GM12892 (cell line): ENCODE measurements at regions not wholly inside any gene's neighbourhood (a gene's known extent, or its start where the extent isn't known, plus 50 kb on each side); places are given as distances from the start of the nearest gene placed in this dataset.

Experiments
- POLR2A ChIP-seq: IDR thresholded peaks from 2 replicates; pipeline ENCODE4 v1.6.1; 2011; ENCODE audit warnings: low read depth, low read length, control low read depth
- POLR2AphosphoS5 ChIP-seq: IDR thresholded peaks from 2 replicates; pipeline ENCODE4 v1.6.1; 2011; ENCODE audit warnings: low read depth, low read length, control low read depth

DNA sequence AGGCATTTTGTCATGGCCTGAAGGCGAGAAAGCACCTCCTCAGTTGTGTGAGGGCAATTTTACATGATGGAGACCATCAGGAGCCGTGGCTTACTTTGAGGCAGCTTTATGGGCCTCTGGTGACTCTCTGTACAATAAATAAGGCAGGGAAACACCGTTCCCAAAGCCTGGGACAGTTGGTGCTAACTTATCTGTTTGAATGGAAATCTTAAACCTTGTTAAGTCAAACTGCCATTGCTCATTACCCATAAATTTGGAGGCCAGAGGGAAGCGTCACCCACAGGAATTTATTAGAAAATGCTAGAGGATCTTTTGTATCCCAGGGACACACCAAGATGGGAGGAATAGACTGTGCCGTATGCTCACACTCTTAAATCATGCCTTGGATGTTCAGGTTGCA is 1156.9 kb downstream of the BRD1 start:
- TF ChIP-seq POLR2AphosphoS5 (no peak), POLR2A (no peak)
